Tibial nerve (tissue), 4 donors: ENCODE measurements at regions not wholly inside any gene's neighbourhood (a gene's known extent, or its start where the extent isn't known, plus 50 kb on each side); places are given as distances from the start of the nearest gene placed in this dataset.

Source experiments
- EP300 ChIP-seq, 2 donors: sonication (generic); formaldehyde crosslinking; IDR thresholded peaks; one replicate each; pipeline ENCODE4 v1.6.1; 2017; ENCODE audit warnings: antibody characterized with exemption in 2 of 2, mild to moderate bottlenecking in 1 of 2
- POLR2A ChIP-seq, 2 donors: fragments of 450-650 bp; IDR thresholded peaks; one replicate each; pipeline ENCODE4 v1.6.1; 2017; ENCODE audit warnings: antibody characterized with exemption in 2 of 2, mild to moderate bottlenecking in 2 of 2, moderate library complexity in 2 of 2
- TF ChIP-seq, protein P1 (sequence below), 5 experiments: fragments of 200-600 bp in 3 of 5; fragments of 450-650 bp in 2 of 5; sonication (generic) in 3 of 5; IDR thresholded peaks; one replicate each; pipeline ENCODE4 v1.5.1; 2016 to 2019; ENCODE audit warnings: antibody characterized with exemption in 5 of 5, mild to moderate bottlenecking in 3 of 5, moderate library complexity in 2 of 5

- TF ChIP-seq, protein P1, sequence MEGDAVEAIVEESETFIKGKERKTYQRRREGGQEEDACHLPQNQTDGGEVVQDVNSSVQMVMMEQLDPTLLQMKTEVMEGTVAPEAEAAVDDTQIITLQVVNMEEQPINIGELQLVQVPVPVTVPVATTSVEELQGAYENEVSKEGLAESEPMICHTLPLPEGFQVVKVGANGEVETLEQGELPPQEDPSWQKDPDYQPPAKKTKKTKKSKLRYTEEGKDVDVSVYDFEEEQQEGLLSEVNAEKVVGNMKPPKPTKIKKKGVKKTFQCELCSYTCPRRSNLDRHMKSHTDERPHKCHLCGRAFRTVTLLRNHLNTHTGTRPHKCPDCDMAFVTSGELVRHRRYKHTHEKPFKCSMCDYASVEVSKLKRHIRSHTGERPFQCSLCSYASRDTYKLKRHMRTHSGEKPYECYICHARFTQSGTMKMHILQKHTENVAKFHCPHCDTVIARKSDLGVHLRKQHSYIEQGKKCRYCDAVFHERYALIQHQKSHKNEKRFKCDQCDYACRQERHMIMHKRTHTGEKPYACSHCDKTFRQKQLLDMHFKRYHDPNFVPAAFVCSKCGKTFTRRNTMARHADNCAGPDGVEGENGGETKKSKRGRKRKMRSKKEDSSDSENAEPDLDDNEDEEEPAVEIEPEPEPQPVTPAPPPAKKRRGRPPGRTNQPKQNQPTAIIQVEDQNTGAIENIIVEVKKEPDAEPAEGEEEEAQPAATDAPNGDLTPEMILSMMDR (IDR thresholded peaks at IDR 0.05): no peak
- no peak for TF ChIP-seq POLR2A (IDR thresholded peaks at IDR 0.05)
- TF ChIP-seq EP300 (IDR thresholded peaks at IDR 0.05): no peak
Observed at GRCh38 chr2:155653176-155653575, 679.3 kb downstream of the NR4A2 start.
